ENCODE measurements at regions not wholly inside any gene's neighbourhood (a gene's known extent, or its start where the extent isn't known, plus 50 kb on each side); places are given as distances from the start of the nearest gene placed in this dataset.

DNA sequence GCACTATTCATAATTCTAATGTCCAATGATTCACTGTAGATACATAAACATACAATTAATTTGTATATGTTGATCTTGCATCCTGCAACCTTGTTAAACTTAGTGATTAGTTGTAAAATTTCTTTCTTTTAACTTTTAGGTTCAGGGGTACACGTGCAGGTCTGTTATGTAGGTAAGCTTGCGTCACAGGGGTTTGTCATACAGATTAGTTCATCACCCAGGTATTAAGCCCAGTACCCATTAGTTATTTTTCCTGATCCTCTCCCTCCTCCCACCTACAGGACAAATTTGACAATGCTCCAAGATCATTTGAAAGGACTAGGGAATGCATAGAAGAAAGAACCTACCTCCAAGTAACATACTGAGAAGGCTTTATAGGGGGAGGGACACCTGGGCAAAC is 290.1 kb downstream of the SRBD1 start:
- TF ChIP-seq FOXA1 (IDR thresholded peaks at IDR 0.05) (no peak), TARDBP (IDR thresholded peaks at IDR 0.05) (no peak), SP1 (IDR thresholded peaks at IDR 0.05) (no peak), ARNT (IDR thresholded peaks at IDR 0.05) (no peak), FOXM1 (IDR thresholded peaks at IDR 0.05; ENCODE audit: borderline replicate concordance) (no peak)
